HG03439 (cell line): ENCODE measurements at regions not wholly inside any gene's neighbourhood (a gene's known extent, or its start where the extent isn't known, plus 50 kb on each side); places are given as distances from the start of the nearest gene placed in this dataset.

Experiments used
- ATAC-seq: cut with Tn5 transposase; IDR thresholded peaks from one replicate; pipeline ENCODE4 v1.9.1; 2021; ENCODE audit warnings: mild to moderate bottlenecking, moderate library complexity; ENCODE audit not compliant: unreplicated experiment

DNA sequence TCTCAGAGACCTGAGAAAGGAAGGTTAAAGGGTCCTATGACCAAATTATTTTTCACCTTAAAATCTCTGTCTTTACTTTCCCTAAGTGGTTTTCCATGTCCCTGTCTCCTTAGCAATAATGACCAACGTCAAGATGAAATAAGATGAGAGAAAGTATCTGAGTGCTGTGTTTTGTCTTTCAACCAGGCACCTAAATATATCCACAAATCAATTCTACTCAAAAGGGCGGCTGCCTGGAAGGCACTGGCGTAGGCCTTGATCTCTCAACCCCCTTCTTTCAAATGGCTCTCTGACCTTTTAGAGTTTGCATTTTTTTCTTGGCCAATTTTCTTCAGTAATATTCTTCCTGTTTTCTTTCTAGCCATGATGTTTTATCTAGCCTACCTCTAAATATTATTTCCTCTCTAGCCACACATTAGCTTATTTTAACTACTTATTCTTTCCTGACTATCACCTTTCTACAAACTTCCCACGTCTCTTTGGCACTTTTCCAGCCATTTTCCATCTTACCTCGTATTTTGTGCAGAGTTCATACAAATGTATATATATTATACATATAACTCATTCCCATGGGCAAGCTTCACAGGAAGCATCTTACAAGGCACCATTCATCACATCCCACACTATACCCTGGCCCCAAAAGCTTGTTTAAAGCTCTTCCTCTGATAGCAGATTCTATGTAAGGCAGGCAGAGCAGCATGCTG lies 204.5 kb downstream of the SNX18 start:
- no peak for ATAC-seq

DNA sequence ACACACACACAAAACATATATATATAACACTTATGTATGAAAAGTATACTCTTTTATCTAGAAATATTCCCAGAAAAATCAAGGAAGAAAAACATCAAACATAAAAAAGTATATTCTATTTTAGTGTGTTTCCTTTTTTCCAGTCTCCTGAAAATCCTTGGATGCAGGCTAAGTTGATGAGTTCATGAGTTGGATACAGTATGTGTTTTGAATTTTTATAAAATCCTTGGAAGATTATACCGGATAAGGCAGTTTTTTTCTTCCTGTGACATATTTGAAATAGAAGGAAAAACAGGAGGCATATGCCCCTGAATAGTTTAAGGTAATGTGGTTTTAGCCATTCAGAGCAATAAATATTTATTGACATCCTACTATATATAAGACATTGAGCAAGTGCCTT lies 203.6 kb downstream of the SNX18 start:
- ATAC-seq = no peak

DNA sequence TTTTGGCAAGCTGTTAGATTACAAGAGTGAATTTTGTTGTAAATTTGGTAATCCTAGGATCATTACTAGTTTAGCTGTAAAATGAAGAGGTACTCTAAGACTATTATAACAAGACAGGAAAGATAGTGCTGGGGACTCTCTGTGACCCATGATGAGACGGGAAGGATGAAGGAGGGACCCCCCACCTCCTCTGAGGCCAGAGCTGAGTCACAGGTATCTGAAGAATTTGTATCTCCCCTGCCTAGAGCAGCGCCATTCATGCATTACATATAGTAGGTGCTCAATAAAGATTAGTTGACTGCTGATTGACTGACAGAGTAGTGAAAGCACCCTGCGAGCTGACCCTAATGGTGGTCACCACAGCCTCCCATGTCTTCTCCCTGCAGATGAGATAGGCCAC lies 202.8 kb downstream of the SNX18 start:
- no peak for ATAC-seq

DNA sequence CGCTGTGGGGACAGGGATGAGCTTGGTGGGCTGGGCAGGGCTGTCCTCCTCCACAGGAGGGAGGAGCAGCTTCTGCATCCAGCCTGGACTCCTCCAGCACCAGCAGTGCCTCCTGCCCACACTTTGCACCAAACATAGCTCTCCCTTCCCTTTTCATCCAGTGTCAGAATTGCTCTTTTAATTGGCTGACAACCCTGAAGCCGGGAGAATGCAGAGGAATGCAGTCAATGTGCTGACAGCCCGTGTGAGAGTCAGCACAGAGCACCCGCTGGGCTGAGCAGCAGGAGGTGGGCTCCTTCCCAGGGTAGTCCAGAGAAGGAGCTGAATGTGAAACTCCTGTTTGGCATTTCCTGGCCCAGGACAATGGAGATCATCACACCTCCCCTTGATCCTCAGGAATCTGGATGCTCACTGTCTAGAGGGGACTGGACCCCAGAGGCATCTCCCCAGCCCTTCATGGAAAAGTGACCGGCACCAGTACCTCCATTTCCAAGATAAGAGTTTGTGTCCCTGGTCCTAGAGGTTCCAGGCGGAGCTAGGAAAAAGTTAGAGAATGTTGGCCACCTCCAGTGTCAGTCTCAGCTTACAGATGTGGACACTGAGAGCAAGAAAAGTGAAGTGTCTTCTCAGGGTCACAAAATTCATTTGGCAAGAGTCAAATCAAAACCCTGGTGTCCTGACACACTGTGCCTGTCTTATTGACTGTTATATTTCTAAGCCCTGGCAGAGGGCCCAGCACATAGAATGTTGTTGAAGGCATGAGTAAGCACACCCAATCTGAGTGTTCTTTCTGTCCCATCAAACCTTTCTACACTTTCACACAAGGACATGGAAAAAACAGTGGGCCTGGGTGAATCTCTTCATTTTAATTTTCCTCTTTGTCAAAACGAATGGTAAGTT lies 202.1 kb downstream of the SNX18 start:
- ATAC-seq = no peak

DNA sequence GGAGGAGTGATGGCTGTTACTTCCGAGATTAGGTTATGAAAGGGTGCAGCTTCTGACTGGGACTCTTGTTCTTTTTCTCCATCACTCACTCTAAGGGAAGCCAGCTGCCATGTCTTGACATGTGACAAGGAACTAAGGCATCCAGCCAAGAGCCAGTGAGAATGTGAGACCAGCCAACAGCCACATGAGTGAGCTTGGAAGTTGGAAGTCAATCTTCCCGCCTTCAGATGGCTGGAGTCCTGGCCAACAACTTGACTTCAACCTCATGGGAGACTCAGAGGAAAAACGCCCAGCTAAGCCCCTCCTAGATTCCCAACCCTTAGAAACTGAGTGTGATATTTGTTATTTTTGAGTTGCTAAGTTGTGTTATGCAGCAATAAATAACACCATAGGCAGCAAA lies 201.1 kb downstream of the SNX18 start:
- ATAC-seq = no peak

DNA sequence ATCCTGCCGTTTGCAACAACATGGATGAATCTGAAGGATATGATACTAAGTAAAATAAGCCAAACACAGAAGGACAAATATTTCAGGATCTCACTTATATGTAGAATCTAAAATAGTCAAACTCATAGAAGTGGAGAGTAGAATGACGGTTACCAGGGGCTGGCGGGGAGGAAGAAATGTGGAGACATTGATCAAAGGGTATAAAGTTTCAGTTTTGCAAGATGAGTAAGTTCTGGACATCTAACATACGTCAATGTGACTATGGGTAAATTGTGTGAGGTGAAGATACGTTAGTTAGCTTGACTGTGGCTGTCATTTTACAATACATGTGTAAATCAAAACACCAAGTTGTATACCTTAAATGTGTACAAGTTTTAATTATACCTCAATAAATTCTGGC lies 200.3 kb downstream of the SNX18 start:
- no peak for ATAC-seq

DNA sequence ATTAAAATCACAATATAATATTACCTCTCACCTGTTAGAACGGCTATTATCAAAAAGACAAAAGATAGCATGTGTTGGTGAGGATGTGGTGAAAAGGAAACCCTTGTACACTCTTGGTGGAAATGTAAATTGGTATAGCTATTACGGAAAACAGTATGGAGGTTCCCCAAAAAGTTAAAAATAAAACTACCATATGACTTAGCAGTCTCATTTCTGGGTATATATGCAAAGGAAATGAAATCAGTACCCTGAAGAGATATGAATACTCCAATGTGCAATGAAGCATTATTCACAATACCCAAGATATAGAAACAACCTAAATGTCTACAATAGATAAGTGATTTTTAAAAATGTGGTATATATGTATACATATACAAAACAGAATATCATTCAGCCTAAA lies 199.9 kb downstream of the SNX18 start:
- ATAC-seq = no peak

DNA sequence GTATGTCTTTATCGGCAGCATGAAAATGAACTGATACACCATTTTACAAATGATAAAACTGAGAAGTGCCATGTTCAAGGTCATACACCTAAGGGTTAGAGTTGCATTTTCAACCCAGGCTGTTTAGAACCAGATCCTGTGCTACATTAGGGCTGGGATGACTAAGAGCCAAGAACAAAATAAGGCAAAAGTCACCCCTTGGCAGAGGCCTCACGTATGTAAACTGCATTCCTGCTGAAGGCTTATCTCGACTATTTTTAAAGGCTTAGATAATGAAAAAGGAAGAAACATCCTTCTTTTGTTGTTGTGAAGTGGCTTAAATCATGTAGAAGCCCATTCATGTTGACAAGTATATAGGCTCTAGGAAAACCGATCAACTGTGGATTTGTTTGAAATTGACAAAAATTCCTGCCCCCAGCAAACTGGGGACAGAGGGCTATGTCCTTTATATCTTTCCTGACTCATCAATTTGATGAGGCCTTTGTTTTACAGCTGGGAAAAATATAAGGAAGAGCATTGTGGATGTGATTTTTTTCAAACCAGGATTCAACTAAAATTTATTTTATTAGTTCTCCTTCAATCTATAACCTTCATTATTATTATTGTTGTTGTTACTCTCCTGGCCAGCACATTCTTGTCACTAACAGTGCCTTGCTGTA lies 196.5 kb downstream of the SNX18 start:
- ATAC-seq = no peak

DNA sequence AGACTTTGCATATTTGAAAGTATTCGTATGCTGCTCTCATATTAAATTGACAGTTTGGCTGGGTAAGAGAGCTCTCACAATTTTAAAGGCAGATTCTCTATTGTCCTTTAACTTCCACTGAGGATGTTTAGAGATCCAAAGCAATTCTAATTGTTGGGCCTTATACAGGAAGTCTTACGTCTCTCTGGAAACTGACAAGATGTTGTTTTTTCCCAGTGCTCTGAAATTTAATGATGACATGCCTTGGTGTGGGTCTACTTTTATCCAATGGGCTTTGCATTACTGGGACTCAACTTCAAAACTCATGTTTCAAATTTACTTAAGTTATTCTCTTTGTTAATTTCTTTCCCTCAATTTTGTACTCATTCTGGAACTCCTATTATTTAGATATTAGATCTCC lies 191.5 kb downstream of the SNX18 start:
- no peak for ATAC-seq

DNA sequence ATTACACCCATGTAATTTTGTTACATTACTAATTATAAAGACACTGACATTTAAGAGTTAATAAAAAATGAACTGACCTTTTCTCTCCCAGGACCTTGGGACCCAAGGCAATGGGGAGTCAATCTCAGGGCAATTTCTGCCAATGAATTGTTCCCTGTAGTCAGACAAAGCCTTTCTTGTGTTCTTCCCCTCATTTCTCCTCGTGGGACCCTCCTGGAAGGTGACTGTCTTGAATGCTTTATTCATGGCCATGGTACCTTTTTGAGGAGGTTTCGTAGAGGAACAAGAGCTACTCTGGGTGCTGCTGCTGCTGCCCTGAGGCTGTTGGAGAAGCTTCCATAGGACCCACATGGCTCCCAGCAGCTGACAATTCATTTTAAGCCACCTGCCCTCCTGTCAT lies 190.3 kb downstream of the SNX18 start:
- no peak for ATAC-seq

DNA sequence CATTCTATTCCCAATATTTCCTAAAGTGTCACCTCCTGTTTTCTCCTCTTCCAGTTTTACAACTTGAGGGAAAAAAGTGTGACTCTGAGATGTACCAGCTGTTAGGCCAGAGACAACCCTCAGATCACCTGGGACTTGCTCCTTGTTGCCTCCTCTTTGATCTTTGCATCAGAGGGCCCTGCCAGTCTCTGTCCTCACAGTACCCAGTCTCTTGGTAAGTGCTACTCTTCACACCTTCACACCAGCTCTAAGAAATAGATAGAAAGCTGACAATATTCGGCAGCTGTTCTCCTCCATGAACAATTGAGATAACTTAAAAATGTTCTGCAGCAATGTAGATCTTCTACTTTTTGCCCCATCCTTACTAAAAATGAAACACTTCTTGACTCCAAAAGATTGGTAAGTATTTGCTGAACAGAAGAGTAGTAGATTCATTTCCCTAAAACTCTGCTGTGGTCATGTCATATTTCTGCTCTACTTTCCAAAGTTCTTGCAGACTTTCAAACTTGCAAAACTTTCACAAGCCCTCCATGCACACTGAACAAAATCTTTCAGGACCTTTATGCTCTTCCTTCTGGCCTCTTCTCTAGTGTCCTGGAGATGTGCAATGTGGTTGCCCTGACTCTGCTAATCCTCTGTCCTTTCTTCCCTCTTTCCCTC lies 188.6 kb downstream of the SNX18 start:
- no peak for ATAC-seq

DNA sequence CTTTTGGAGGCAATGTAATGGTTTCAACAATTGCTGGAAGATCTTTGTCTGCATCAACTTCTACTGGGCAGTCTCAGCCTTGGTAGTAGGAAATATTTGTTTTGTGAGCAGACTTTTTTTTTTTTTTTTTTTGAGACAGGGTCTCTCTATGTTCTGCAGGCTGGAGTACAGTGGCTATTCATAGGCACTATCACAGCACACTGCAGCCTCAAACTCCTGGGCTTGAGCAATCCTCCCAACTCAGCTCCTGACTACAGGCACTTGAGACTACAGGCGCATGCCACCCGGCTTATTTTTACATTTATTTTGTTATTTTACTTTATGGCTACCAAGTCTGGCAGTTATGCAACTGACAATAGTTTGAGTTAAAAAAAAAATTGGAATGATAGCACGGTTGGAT lies 187.3 kb downstream of the SNX18 start:
- ATAC-seq = no peak

DNA sequence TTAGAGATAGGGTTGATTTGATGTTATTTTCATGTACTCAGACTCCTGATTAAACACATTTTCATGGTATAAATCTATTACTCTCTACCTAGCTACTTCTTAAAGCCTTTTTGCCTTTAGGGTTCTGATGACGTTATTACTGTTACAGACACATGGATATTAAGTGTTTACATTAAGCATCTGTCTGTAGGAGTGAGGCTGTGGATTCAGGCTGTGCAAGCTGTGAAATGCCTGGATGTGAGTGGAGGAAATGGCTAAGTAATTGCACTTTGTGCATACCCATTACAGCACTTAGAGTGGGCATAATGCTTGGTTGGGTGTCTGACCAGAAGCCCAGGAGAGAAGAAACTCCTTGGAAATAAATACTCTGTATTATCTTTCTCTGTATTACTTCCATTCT lies 186.8 kb downstream of the SNX18 start:
- no peak for ATAC-seq

DNA sequence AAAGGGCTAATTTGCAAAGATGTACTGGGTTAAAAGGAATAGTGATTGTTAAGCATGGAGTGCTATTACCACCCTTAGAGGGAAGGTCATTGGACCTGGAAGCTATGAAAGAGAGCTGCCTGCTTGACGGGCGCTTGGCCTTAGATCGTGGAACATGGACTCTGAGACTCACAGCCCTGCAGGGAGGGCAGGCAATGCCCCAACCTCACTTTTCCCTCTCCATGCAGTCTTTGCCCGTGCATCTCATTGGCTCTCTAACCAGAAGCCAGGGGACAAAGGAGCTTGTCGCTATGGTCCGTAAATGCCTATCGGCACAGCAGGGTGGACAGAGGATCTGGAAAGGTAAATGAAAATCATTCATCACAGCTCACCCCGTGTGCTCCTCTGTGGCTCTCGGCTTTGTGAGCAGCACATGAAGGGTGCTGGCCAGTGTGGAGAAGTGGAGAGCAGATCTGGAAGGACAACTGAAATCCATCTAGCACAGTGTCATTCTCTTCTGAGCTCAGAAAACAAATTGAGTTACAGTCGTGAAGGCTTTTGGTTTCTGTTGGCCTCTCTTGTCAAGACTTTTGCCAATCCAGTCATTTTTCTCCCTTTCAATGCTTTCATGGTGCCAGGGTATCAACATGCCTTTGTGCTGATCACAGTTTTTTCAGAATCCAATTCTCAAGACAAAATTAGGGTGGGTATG lies 186.2 kb downstream of the SNX18 start:
- ATAC-seq = no peak

DNA sequence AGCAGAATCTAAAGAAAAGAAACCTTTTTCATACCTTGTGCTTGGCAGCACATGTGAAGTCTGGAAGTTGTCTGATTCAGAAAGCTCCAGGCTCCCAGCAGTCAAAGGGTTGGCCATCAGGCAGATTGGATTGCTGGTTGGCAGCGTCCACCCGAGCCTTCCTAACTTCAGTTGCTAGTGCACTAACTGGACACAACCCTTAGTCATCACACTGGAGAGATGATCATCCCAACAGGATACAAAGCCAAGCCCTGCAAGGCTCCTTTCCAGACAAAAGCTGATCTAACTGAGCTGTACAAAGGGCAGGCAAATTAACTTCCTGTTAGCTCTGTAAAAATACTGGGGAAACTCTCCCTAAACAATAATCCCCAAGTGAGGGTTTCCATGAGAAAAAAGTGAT lies 185.6 kb downstream of the SNX18 start:
- ATAC-seq = no peak

DNA sequence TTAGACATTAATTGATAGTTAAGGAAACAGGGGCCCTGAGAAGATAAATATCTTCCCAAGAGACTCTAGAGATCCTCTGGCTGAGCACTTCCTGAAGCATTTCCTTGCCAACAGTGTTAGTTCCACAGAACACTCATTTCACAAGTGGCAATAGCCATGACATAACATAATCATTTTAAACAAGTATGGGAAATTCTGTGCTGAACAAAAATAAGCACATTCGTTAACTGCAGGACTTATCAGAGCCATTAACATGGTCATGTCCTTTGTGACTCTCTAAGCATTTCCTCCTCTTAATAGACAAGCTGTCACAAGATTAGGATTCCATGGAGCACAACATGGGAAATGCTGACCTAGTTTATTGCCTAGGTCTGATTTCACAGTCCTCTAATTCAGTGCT lies 184.9 kb downstream of the SNX18 start:
- ATAC-seq = no peak

DNA sequence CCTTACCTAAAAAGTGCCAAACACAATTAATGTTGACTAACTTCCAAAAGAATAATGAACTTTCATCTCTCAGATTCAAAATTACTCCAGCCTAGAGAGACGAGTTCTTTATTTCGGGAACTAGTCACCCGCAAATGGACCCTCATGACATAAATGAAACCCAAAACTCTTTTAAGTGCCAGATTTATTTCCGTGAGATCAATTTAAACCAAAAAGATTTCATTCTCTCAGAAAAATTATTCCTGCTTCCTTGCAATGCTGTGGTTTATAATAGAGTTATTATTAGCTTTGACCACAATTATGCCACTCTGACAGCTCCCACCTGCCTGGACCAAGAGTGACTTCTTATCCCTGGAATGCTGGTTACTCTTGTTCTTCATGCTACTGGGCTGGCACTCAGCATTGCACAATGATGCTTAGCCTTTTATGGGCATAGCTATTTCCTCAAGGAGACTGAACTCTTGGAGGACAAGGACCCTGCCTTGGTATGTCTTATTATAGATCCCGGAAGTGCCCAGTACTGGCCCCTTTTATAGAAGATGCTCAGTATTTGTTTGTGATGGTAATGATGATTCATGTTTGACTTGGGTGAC lies 183.5 kb downstream of the SNX18 start:
- no peak for ATAC-seq

DNA sequence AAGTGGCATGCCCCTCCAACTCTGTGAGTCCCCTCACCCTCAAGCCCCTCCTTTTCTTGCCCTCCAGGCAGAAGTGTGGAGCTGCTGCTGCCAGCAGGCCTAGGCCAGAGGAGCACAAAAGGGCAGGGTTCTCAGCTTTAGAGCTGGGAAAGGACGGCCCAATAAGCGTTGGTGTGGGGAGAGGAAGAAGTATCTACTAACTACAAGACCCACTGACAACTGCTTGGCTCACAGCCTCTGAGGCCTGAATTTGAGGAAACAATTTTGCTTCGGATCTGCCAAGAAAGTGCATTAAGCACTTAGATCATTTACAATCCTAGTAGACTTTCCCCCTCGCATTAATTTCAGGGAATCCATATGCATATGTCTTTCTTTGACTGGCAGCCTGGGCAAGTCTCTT lies 179.4 kb downstream of the SNX18 start:
- no peak for ATAC-seq

DNA sequence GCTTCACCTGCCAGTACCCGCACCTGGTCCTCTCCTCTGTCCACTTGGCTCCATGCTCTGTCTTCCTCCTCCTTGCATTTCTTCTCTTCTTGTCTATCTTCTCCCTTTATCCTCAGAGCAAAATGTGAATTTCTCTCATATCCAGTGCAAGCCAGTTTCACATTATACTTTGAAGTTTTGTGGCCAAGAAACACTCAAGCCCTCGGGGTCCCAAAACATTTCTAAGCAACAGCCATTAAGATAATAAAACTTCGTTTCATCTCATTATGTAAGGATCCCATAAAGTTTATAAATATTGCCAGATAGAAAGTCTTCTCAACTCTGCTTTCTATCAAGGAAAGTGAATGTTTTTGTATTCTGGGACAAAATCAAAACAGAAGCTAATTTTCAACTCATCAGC lies 178.8 kb downstream of the SNX18 start:
- ATAC-seq = no peak

DNA sequence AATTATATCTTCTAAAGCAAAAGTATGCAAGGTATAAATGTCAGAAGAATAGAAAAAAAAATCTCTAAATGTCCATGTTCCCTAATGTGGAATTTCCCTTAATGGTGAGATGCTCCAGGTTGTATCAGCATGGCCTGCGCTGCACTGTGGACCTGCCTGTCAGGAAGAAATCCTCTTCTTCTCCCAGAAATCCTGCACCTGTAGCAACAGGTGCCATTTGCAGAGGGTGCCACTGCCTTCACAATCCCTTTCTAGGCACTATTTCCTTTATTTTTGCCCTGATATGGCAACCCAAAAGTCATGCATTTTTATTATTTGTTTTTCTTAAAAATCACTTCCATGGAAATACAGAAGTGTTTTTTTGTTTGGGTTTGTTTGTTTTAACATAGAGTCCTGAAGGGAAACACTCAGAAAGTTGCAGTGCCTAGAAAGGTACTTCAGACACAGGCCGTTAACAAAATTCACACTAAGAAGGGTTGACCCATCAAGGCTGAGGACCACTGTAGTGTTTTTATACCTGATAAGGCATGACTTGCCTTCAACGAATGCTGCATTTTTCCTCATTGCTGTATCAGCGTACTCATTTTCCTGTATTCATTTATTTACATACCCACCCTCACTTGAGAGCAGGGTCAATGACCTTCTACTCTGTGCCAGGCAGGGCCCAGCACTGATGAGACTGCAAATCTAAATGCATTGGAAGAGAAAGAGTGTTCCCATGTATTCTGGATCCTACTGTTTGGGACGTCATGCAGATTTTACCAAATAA lies 177.8 kb downstream of the SNX18 start:
- no peak for ATAC-seq
